HG03025 (cell line): ENCODE measurements at regions not wholly inside any gene's neighbourhood (a gene's known extent, or its start where the extent isn't known, plus 50 kb on each side); places are given as distances from the start of the nearest gene placed in this dataset.

Source experiments
- ATAC-seq: cut with Tn5 transposase; IDR thresholded peaks from one replicate; pipeline ENCODE4 v1.9.1; 2021; ENCODE audit warnings: mild to moderate bottlenecking, moderate library complexity; ENCODE audit not compliant: unreplicated experiment, low FRiP score

DNA sequence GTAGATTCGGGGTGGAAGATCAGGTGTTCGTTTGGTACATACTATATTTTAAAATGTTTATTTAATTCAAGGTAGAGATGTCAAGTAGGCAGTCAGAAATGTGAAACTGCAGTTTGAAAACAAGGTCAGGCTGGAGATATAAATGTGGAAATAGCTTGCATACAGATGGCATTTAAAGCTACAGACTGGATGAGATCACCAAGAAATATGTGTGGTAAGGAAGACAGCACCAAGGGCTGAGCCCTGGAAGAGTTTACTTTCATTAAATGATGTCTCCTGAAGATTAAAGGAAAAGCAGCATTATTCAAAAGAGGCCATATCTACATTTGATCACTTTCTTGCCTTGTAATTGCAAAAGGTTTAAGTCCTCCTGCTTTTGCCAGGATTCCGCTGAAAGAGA lies 271.3 kb downstream of the PTBP2 start:
- no peak for ATAC-seq

GRCh38 chr1:96995351-96995750 lies 273.8 kb downstream of the PTBP2 start:
- ATAC-seq, result no peak

GRCh38 chr1:96996001-96996400 lies 274.4 kb downstream of the PTBP2 start:
- ATAC-seq, result no peak

GRCh38 chr1:96997717-96998116 lies 276.1 kb downstream of the PTBP2 start:
- no peak for ATAC-seq

- no peak for ATAC-seq
These were observed 276.9 kb downstream of the PTBP2 start for GRCh38 chr1:96998466-96998865.

DNA sequence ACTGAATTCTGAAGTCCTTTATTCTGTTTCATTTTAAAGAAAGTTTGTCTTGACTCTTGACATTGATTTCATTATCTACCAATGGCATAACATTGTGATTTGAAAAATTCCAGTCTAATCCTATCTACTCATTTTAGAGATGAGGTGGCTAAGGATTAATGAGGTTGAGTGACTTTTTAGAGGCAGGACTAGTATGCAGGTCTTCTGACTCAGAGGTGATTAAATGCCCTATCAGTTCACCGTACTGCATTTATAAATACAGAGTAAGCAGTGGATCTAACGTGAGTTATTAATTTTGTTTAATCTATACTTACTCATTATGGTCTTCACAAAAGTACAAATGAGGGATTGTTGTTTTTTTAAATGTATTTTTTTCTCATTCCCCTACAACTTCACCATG lies 277.6 kb downstream of the PTBP2 start:
- ATAC-seq, result no peak

- ATAC-seq, result no peak
These were observed 282.5 kb downstream of the PTBP2 start for GRCh38 chr1:97004054-97004453.

GRCh38 chr1:97004743-97005142 lies 283.2 kb downstream of the PTBP2 start:
- no peak for ATAC-seq

DNA sequence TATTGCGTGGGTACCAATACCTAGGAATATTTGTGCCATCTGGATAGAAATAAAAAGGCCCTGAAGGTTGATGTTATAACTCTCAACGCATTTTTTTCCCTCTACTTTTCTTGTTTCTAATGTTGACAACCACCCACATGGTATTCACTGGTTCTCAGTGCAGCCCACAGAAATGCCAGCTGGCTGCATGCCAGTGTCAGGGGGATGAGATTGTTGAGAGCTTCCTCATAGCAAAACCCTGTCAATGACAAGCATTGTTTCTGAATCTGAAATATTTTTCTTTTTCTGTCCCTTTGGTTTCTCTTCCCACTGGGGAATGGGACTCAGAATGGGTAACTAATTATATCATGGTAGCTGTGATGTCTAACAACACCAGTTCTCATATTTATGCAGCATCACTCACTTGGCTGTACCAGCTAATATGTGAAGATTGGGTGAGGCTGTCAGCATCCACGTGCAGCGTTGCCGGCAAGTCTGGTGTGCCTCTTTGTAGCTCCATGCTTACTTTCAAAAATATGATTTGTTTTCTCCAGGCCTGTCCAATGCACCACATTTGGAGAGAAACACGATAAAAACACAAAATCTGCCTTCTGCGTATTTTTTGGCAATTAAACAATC lies 284.6 kb downstream of the PTBP2 start:
- ATAC-seq, result no peak

DNA sequence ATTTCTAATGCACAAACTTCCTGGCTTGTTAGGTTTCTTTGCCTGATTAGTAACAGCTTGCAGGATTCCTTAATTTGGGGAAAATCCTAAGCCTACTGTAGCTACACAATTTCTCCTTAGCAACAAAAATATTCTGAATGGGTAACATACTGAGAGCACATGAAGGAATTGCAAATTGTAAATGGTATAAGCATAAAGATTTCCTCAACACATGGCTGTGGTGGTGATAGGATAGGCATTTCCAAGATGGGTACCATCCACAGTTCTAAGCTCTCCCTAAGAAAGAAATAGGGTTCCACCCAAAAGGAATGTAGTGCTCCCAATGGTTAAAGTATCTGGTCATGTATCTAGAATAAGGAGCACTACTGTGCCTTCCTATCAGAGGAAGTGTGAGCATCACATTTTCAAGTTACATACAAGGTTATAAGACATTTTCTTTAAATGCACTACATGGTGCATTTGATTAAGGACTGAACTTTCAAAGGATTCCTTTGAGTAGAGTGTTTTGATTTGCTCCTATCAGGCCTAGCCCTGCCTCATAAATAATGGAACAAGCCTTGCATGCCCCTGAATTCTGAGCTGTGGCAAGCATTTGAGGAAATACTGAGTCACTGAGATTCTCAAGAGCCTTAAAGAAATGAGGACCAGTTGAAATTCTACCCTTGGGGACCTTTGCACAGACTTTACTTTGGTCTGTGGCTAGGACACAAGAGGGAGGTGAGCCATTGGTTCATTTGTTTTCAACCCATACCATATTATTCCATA lies 286.4 kb downstream of the PTBP2 start:
- ATAC-seq, result no peak

- ATAC-seq, result no peak
These were observed 289.1 kb downstream of the PTBP2 start for GRCh38 chr1:97010566-97011264.

DNA sequence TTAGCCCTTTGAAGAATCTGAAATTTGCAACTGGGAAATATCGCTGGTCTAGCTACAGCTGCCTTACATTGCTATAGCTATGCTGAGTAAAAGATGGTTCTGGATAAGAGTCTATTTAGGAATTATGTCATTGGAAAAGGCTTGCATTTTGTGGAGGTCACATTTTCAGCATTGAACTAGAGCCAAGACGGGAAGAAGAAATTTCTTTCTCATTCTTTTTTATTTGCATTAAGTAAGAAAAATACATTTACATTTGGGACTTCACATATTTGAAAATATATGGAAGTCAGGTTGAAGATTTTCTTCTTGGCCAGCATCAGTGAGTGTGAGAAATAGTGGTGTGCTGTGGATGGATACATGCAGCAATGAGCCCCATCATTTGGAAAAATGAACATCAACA lies 291.6 kb downstream of the PTBP2 start:
- ATAC-seq, result no peak

- no peak for ATAC-seq
These were observed 292.4 kb downstream of the PTBP2 start for GRCh38 chr1:97013941-97014340.

- ATAC-seq, result no peak
These were observed 292.8 kb downstream of the PTBP2 start for GRCh38 chr1:97014426-97014825.

DNA sequence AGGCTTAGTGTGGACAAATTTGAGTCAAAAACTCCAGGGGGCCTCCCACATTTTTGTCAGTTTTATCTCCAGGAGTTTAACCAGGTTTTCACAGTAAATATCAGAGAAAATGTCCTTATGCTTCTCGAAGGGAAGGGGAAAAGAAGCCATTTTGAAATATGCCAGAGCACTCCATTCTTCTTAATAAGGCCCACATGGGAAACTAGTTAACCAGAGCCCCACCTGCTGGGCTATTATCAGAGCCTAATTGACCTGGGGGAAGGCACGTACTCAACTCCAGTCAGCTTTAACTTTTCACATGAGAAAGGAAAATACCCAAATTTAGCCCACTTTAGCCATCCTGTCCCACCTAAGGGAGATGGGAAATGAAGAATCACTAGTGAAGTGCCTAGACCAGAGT lies 296.3 kb downstream of the PTBP2 start:
- ATAC-seq, result no peak
